22Rv1 (cell line): ENCODE measurements at regions not wholly inside any gene's neighbourhood (a gene's known extent, or its start where the extent isn't known, plus 50 kb on each side); places are given as distances from the start of the nearest gene placed in this dataset.

Source experiments
- H3K27ac ChIP-seq: fragments of 450-650 bp; 2 replicates; pipeline ENCODE4 v1.5.1; 2017
- CTCF ChIP-seq: fragments of 450-650 bp; IDR thresholded peaks from 2 replicates; pipeline ENCODE4 v1.5.1; 2017; ENCODE audit warnings: mild to moderate bottlenecking
- ZFX ChIP-seq: fragments of 450-650 bp; IDR thresholded peaks from 2 replicates; pipeline ENCODE4 v1.6.1; 2017; ENCODE audit warnings: antibody characterized with exemption, borderline replicate concordance

- TF ChIP-seq ZFX (no peak), CTCF (no peak)
- no peak overlapping the region for H3K27ac ChIP-seq
Measured at GRCh38 chr7:66497346-66497745, 131.3 kb upstream of the KCTD7 start.

GRCh38 chr7:66500087-66500486, 128.6 kb upstream of the KCTD7 start:
- H3K27ac ChIP-seq = no peak overlapping the region
- TF ChIP-seq CTCF = no peak
- TF ChIP-seq ZFX = no peak

GRCh38 chr7:66502230-66503035, 126.2 kb upstream of the KCTD7 start:
- H3K27ac ChIP-seq = no peak overlapping the region
- TF ChIP-seq CTCF (peak; percentile 38), ZFX (no peak)

GRCh38 chr7:66503036-66503370, 125.7 kb upstream of the KCTD7 start:
- H3K27ac ChIP-seq = no peak overlapping the region
- TF ChIP-seq ZFX (no peak), CTCF (no peak)

- no peak overlapping the region for H3K27ac ChIP-seq
- TF ChIP-seq CTCF (no peak), ZFX (no peak)
Measured at GRCh38 chr7:66503551-66504031, 125.1 kb upstream of the KCTD7 start.

- TF ChIP-seq ZFX = no peak
- TF ChIP-seq CTCF = no peak
- no peak overlapping the region for H3K27ac ChIP-seq
Measured at GRCh38 chr7:66504131-66504530, 124.5 kb upstream of the KCTD7 start.

- TF ChIP-seq ZFX (no peak), CTCF (no peak)
- H3K27ac ChIP-seq = no peak overlapping the region
Measured at GRCh38 chr7:66505009-66505408, 123.7 kb upstream of the KCTD7 start.
